GM13977 (cell line): ENCODE measurements at regions not wholly inside any gene's neighbourhood (a gene's known extent, or its start where the extent isn't known, plus 50 kb on each side); places are given as distances from the start of the nearest gene placed in this dataset.

Experiments
- DNase-seq: peaks from one replicate; pipeline ENCODE4 v3.0.0; 2012; ENCODE audit warnings: low spot score
- in situ Hi-C: fragments of 300-500 bp; cut with MboI; formaldehyde crosslinking; loops from one replicate; pipeline ENCODE4 v1.12.0; 2022; ENCODE audit warnings: low sequenced_read_pairs, low pct_unique_long_range_greater_than_20kb, mixed read lengths, inconsistent platforms; ENCODE audit not compliant: unreplicated experiment
- TF ChIP-seq, protein P1 (sequence below): IDR thresholded peaks from 2 replicates; pipeline ENCODE4 v1.5.1; 2012; ENCODE audit warnings: mild to moderate bottlenecking, control low read depth; ENCODE audit not compliant: insufficient read depth; ENCODE audit errors: extremely low read depth, missing control alignments

DNA sequence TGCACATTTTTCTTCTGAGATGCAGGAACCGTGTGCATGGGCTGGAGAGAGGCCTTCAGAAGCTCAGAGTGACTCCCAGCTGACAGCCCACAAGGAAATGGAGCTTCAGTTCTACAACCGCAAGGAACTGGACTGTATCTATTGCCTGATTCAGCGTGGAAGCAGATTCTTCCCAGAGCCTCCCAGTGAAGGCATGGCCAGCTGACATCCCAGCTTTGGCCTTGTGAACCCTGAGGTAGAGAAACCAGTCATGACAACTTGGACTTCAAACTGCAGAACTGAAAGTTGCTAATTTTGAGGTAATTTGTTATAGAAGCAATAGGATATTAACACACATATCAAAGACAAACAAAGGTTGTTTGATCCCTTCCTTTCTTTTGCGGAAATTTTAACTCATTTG is 94.3 kb upstream of the NOX3 start:
- TF ChIP-seq, protein P1, sequence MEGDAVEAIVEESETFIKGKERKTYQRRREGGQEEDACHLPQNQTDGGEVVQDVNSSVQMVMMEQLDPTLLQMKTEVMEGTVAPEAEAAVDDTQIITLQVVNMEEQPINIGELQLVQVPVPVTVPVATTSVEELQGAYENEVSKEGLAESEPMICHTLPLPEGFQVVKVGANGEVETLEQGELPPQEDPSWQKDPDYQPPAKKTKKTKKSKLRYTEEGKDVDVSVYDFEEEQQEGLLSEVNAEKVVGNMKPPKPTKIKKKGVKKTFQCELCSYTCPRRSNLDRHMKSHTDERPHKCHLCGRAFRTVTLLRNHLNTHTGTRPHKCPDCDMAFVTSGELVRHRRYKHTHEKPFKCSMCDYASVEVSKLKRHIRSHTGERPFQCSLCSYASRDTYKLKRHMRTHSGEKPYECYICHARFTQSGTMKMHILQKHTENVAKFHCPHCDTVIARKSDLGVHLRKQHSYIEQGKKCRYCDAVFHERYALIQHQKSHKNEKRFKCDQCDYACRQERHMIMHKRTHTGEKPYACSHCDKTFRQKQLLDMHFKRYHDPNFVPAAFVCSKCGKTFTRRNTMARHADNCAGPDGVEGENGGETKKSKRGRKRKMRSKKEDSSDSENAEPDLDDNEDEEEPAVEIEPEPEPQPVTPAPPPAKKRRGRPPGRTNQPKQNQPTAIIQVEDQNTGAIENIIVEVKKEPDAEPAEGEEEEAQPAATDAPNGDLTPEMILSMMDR = no peak
- no peak for DNase-seq
- in situ Hi-C loops = loop anchor here (25.0 kb wide), 1 partner anchor 638 kb away; no protein-coding TSS in a partner anchor

- in situ Hi-C loops = loop anchor here (25.0 kb wide), 1 partner anchor 637 kb away; no protein-coding TSS in a partner anchor
- TF ChIP-seq, protein P1 = no peak
- DNase-seq = no peak
Observed at GRCh38 chr6:155549028-155549798, 93.6 kb upstream of the NOX3 start.

DNA sequence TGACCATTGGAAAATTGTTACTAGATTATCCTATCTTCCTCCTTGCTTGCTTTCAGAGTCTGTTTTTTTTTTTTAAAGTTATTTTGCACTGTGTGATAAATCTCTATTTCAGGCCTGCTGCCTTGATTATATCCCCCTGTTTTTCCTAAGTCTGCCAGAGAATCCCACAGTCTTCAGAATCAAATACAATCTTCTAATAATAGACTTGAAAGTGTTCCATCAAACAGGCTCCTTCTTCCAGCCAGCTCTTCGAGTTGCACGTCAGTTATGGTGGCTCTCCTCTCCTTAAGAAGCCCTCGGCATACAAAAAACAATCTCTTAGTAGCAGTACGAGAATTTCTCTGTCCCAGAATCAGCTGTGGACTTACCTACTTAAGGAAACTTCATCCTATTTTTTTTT is 92.9 kb upstream of the NOX3 start:
- DNase-seq = no peak
- in situ Hi-C loops = loop anchor here (25.0 kb wide), 1 partner anchor 636 kb away; no protein-coding TSS in a partner anchor
- TF ChIP-seq, protein P1 = no peak

DNA sequence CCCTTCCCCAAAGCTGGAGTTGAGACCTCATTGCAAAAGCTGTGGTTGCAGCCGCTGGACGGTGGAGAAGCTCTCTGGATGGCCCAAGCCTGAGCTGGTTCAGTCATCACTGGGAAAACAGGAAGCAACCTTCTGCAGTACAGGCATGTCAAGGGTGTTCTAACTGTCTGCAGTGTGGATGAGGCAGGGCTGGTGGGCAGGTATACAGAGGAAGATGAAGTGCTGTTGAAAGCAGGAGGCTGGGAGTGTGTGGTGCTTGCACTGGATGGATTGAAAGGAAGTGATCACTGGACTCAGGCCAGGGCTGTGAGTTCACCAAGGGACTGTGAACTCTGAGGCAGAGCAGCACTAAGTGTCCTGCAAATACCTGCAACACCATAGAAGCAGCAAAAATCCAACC is 89.0 kb upstream of the NOX3 start:
- TF ChIP-seq, protein P1 = no peak
- no peak for DNase-seq
- in situ Hi-C loops = loop anchor here (25.0 kb wide), 1 partner anchor 632 kb away; no protein-coding TSS in a partner anchor

GRCh38 chr6:155543166-155543847 is 87.7 kb upstream of the NOX3 start:
- DNase-seq = no peak
- TF ChIP-seq, protein P1 = no peak
- in situ Hi-C loops = loop anchor here (25.0 kb wide), 1 partner anchor 631 kb away; no protein-coding TSS in a partner anchor

- in situ Hi-C loops = loop anchor here (25.0 kb wide), 1 partner anchor 630 kb away; no protein-coding TSS in a partner anchor
- no peak for DNase-seq
- TF ChIP-seq, protein P1 = no peak
Observed at GRCh38 chr6:155542036-155542435, 86.4 kb upstream of the NOX3 start.
